Gastroesophageal sphincter (tissue), 4 donors: ENCODE measurements at regions not wholly inside any gene's neighbourhood (a gene's known extent, or its start where the extent isn't known, plus 50 kb on each side); places are given as distances from the start of the nearest gene placed in this dataset.
"Not testable (repeated sequence)": the region's sequence is repeated elsewhere in the genome, so short reads cannot be mapped to it uniquely, and the experiment has no call there.

Experiments used
- ATAC-seq: fragments of 150-250 bp; one replicate; pipeline ENCODE4 v1.9.1; 2016; ENCODE audit warnings: mild to moderate bottlenecking, moderate library complexity
- H3K27ac ChIP-seq, 4 donors: fragments of 200-600 bp; sonication (generic) in 3 of 4; 1 replicate in 3 of 4; 2 replicates in 1 of 4; pipeline ENCODE4 v1.5.1; 2016 to 2019
- H3K27me3 ChIP-seq: fragments of 200-600 bp; sonication (generic); one replicate; pipeline ENCODE4 v1.5.1; 2019
- H3K36me3 ChIP-seq, 2 donors: fragments of 200-600 bp; sonication (generic); one replicate each; pipeline ENCODE4 v1.5.1; 2019; ENCODE audit warnings: control low read depth in 1 of 2
- H3K4me1 ChIP-seq, 3 donors: fragments of 200-600 bp; sonication (generic); 1 replicate in 2 of 3; 2 replicates in 1 of 3; pipeline ENCODE4 v1.5.1; 2016 to 2019; ENCODE audit warnings: control low read depth in 2 of 3
- H3K4me3 ChIP-seq, 2 donors: fragments of 200-600 bp; sonication (generic); one replicate each; pipeline ENCODE4 v1.5.1; 2019; ENCODE audit warnings: mild to moderate bottlenecking in 1 of 2, moderate library complexity in 1 of 2
- H3K9me3 ChIP-seq, 3 donors: fragments of 200-600 bp; sonication (generic); one replicate each; pipeline ENCODE4 v1.5.1; 2017 to 2019; ENCODE audit warnings: control low read depth in 2 of 3
- EP300 ChIP-seq: sonication (generic); formaldehyde crosslinking; IDR thresholded peaks from one replicate; pipeline ENCODE4 v1.6.1; 2017; ENCODE audit warnings: antibody characterized with exemption, mild to moderate bottlenecking
- POLR2A ChIP-seq, 2 donors: fragments of 450-650 bp; IDR thresholded peaks; one replicate each; pipeline ENCODE4 v1.6.1; 2017; ENCODE audit warnings: antibody characterized with exemption in 2 of 2, mild to moderate bottlenecking in 2 of 2, moderate library complexity in 1 of 2
- POLR2AphosphoS5 ChIP-seq: sonication (generic); formaldehyde crosslinking; IDR thresholded peaks from one replicate; pipeline ENCODE4 v1.6.1; 2017; ENCODE audit warnings: antibody characterized with exemption
- WGBS, 2 donors: methylation state at CpG; one replicate each; pipeline ENCODE4 v1.1.5; 2018; ENCODE audit warnings: low coverage in 1 of 2; 5-methylcytosine and 5-hydroxymethylcytosine counted together
- TF ChIP-seq, protein P1 (sequence below), 4 experiments: fragments of 200-600 bp in 2 of 4; fragments of 450-650 bp in 2 of 4; sonication (generic) in 1 of 4; IDR thresholded peaks; one replicate each; pipeline ENCODE4 v1.5.1; 2017 to 2019; ENCODE audit warnings: antibody characterized with exemption in 4 of 4, mild to moderate bottlenecking in 2 of 4, moderate library complexity in 2 of 4

DNA sequence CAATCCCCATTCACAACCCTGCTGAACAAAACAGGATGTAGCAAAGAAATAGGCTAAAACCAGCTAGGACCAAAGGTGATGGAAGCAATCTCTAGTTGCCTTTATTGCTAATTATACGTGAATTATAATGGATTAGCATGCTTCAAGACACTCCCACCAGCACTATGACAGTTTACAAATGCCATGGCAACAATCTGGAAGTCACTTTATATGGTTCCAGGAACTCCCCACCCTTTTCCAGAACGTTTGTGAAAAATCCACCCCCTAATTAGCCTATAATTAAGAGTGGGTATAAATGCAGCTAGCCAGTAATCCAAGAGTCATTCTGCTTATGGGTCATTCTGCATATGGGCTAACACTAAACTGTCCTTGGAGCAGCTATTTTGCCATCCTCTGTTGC lies 328.7 kb downstream of the FLRT2 start:
- ATAC-seq, result no peak
- WGBS, 2 donors, result 24 to 42% methylated on average over 2 of the region's 2 CpGs
- TF ChIP-seq POLR2AphosphoS5, result no peak
- TF ChIP-seq POLR2A (IDR thresholded peaks at IDR 0.05), result no peak
- TF ChIP-seq EP300, result no peak
- TF ChIP-seq, protein P1, sequence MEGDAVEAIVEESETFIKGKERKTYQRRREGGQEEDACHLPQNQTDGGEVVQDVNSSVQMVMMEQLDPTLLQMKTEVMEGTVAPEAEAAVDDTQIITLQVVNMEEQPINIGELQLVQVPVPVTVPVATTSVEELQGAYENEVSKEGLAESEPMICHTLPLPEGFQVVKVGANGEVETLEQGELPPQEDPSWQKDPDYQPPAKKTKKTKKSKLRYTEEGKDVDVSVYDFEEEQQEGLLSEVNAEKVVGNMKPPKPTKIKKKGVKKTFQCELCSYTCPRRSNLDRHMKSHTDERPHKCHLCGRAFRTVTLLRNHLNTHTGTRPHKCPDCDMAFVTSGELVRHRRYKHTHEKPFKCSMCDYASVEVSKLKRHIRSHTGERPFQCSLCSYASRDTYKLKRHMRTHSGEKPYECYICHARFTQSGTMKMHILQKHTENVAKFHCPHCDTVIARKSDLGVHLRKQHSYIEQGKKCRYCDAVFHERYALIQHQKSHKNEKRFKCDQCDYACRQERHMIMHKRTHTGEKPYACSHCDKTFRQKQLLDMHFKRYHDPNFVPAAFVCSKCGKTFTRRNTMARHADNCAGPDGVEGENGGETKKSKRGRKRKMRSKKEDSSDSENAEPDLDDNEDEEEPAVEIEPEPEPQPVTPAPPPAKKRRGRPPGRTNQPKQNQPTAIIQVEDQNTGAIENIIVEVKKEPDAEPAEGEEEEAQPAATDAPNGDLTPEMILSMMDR (IDR thresholded peaks at IDR 0.05), result no peak

DNA sequence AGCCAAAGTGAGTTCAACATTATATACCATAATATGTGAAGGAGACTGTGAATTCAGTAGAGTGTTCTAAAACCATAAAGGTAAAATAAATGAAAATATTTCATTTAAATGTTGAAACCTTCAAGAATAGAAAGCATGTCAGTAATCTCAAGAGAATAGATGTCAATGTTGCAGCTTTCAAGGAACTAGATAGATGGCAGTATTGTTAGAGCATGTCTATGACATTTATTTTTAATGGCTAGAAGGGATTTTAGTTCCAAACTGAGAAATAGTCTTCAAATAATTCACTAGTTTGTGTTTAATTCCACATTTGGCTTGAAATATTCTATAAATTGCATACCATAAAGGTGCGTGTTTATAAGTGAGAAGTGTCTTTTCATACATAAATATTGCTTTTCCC lies 326.5 kb downstream of the FLRT2 start:
- Histone ChIP-seq H3K4me3 (no peak overlapping the region), H3K9me3 (no peaks in the 10 kb centered on the region), H3K27me3 (no peaks in the 10 kb centered on the region), H3K36me3 (no peaks in the 10 kb centered on the region), H3K27ac (no peak overlapping the region), H3K4me1 (no peaks in the 10 kb centered on the region)
- ATAC-seq, result no peak
- no peak for TF ChIP-seq POLR2A (IDR thresholded peaks at IDR 0.05)
- no peak for TF ChIP-seq POLR2AphosphoS5
- no peak for TF ChIP-seq EP300
- TF ChIP-seq, protein P1 (IDR thresholded peaks at IDR 0.05), result no peak
- 78 to 100% methylated on average over 1 of the region's 1 CpG for WGBS, 2 donors

More for the DNA sequence above, 328.7 kb downstream of the FLRT2 start:
- no peaks in the 10 kb centered on the region for H3K36me3 ChIP-seq
- no peak overlapping the region for H3K27ac ChIP-seq
- no peaks in the 10 kb centered on the region for H3K27me3 ChIP-seq
- no peaks in the 10 kb centered on the region for H3K9me3 ChIP-seq
- no peak overlapping the region for H3K4me3 ChIP-seq
- H3K4me1 ChIP-seq, result no peaks in the 10 kb centered on the region

DNA sequence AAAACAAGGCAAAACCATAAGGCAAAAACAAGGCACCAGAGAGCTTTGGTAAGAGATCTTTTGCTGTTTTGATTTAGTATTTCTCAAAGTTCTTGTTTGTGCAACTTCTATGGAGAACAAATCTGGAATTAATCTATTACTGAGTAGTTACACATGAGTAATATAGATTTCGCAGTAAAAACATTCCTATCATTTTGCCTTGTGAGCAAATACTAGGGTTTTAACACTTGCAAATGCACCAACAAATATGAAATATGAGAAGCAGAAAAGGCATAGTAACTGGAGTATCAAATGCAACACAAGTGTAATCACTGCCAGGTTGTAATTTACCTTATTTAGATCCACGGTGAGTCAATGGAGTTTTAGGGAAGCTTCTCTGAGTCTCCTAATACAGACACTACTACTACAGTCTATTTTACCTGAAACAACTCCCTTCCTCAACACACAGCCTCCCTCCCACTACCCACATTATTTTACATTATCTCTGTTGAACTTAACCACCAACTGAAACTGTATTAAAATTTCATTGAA lies 324.1 kb downstream of the FLRT2 start:
- Histone ChIP-seq H3K4me3 (no peak overlapping the region), H3K9me3 (no peaks in the 10 kb centered on the region), H3K27me3 (no peaks in the 10 kb centered on the region), H3K27ac (no peak overlapping the region), H3K36me3 (no peaks in the 10 kb centered on the region), H3K4me1 (no peaks in the 10 kb centered on the region)
- WGBS, 2 donors, result 90 to 97% methylated on average over 2 of the region's 2 CpGs
- TF ChIP-seq, protein P1 (IDR thresholded peaks at IDR 0.05), result no peak
- no peak for TF ChIP-seq POLR2A (IDR thresholded peaks at IDR 0.05)
- TF ChIP-seq EP300, result no peak
- TF ChIP-seq POLR2AphosphoS5, result no peak
- no peak for ATAC-seq

DNA sequence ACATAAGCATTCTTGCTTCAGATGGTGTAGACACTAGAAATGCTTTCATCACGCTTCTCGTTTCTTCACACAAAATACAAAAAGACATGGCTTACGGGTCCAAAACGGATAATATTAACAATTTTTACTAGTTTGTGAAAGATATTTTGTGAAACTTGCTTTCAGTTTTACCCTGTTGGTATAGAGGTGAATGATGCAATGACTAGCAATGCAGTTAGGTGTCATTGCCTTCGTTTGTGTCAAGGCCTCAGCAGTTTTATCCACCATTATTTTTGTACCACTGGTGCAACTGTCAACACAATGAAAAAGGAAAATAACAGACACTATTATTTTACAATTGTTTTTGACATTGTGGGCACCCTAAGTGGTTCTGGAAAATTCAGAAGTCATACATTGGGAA lies 323.0 kb downstream of the FLRT2 start:
- Histone ChIP-seq H3K4me1 (no peaks in the 10 kb centered on the region), H3K4me3 (no peak overlapping the region), H3K9me3 (no peaks in the 10 kb centered on the region), H3K36me3 (no peaks in the 10 kb centered on the region), H3K27ac (no peak overlapping the region), H3K27me3 (no peaks in the 10 kb centered on the region)
- 90 to 95% methylated on average over 5 of the region's 5 CpGs for WGBS, 2 donors
- TF ChIP-seq EP300, result no peak
- TF ChIP-seq, protein P1 (IDR thresholded peaks at IDR 0.05), result no peak
- TF ChIP-seq POLR2A (IDR thresholded peaks at IDR 0.05), result no peak
- no peak for TF ChIP-seq POLR2AphosphoS5
- ATAC-seq, result no peak

DNA sequence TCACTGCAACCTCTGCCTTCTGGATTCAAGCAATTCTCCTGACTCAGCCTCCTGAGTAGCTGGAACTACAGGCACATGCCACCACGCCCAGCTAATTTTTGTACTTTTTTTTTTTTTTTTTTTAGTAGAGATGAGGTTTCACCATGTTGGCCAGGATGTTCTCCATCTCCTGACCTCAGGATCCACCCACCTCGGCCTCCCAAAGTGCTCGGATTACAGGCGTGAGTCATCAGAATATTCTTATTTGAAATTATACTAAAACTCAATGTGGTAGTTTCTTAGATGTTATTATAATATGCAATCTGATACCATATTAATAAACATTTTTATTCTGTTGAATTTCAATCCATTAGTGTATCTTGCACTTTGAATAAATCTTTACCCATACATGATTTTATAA lies 322.2 kb downstream of the FLRT2 start:
- not testable (repeated sequence) for H3K9me3 ChIP-seq, H3K4me3 ChIP-seq, H3K36me3 ChIP-seq, H3K27me3 ChIP-seq, H3K4me1 ChIP-seq, H3K27ac ChIP-seq, ATAC-seq
- WGBS, 2 donors, result 75 to 76% methylated on average over 4 of the region's 4 CpGs

DNA sequence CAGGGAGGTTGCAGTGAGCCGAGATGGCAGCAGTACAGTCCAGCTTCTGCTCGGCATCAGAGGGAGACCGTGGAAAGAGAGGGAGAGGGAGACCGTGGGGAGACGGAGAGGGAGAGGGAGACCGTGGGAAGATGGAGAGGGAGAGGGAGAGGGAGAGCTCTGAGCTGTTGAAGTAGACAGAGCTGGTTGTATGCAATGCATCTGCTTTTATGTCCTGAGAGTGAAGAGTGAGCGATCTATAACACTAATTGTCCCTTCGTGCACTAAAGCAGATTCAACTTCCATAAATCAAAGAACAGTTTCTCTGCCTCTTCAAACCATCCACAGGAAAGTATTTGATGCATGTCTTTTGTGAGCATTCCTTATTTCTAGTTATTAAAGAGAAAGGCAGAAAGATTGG lies 300.6 kb downstream of the FLRT2 start:
- not testable (repeated sequence) for H3K4me3 ChIP-seq, H3K4me1 ChIP-seq, H3K9me3 ChIP-seq, ATAC-seq, H3K27me3 ChIP-seq, H3K27ac ChIP-seq, H3K36me3 ChIP-seq
- WGBS, 2 donors, result 78 to 88% methylated on average over 6 to 8 of the region's 8 CpGs

DNA sequence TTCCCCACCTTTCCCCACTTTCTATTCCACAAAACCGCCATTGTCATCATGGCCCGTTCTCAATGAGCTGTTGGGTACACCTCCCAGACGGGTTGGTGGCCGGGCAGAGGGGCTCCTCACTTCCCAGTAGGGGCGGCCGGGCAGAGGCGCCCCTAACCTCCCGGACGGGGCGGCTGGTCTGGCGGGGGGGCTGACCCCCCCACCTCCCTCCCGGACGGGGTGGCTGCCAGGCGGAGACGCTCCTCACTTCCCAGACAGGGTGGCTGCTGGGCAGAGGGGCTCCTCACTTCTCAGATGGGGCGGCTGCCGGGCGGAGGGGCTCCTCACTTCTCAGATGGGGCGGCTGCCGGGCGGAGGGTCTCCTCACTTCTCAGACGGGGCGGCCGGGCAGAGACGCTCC lies 299.7 kb downstream of the FLRT2 start:
- H3K27ac ChIP-seq, ATAC-seq, H3K36me3 ChIP-seq, H3K4me1 ChIP-seq, H3K27me3 ChIP-seq, H3K4me3 ChIP-seq, H3K9me3 ChIP-seq: not testable (repeated sequence)
- WGBS, 2 donors, result no CpG with 5 or more reads among the region's 25 CpGs
